AG09319 (cell line): ENCODE measurements at regions not wholly inside any gene's neighbourhood (a gene's known extent, or its start where the extent isn't known, plus 50 kb on each side); places are given as distances from the start of the nearest gene placed in this dataset.

ENCODE experiments used
- DNase-seq: peaks from one replicate; pipeline ENCODE4 v3.0.0-alpha.2; 2010; ENCODE audit warnings: low read depth; ENCODE audit errors: extremely low read depth
- TF ChIP-seq, protein P1 (sequence below): IDR thresholded peaks from 2 replicates; pipeline ENCODE4 v1.5.1; 2011; ENCODE audit warnings: low read depth, mild to moderate bottlenecking, inconsistent platforms, low read length, moderate library complexity

DNA sequence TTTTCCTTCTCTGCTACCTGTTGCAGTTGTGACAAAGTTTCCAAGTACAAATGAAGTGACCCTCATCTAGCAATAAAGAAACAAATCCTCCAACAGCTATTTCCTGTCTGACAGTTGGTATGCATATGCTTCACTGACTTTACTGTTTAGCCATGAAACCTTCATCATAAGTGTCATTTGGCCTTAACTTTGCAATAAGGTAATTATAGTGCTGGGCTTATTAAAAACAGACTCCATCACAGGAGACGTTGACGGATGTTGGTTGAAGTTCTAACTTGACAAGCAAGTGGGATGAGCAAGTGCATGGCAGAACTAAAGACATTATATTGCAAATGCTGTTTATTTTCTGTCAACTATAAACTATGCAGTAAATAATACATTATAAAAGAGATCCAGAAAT, 425.2 kb downstream of the RPS29 start:
- no peak for DNase-seq

DNA sequence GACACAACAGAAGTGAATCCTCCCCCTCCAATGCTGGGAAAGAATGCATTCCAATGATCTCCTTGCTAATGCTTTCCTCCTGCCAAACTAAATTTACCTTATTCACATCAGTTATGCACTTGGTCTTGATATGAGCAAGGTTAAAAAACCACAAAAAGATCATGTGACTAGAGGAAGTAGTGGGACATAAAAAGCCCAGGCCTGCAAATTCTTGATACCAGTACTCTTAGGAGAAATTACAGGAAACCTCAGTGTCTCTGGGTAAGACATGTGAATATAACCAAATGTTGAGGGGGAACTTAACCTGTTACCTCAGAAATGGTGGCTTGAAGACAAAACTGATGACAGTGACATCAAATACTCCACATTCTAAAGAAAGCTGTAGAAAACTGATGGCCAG, 427.1 kb downstream of the RPS29 start:
- no peak for DNase-seq
- TF ChIP-seq, protein P1, sequence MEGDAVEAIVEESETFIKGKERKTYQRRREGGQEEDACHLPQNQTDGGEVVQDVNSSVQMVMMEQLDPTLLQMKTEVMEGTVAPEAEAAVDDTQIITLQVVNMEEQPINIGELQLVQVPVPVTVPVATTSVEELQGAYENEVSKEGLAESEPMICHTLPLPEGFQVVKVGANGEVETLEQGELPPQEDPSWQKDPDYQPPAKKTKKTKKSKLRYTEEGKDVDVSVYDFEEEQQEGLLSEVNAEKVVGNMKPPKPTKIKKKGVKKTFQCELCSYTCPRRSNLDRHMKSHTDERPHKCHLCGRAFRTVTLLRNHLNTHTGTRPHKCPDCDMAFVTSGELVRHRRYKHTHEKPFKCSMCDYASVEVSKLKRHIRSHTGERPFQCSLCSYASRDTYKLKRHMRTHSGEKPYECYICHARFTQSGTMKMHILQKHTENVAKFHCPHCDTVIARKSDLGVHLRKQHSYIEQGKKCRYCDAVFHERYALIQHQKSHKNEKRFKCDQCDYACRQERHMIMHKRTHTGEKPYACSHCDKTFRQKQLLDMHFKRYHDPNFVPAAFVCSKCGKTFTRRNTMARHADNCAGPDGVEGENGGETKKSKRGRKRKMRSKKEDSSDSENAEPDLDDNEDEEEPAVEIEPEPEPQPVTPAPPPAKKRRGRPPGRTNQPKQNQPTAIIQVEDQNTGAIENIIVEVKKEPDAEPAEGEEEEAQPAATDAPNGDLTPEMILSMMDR = no peak

More for the DNA sequence above, 425.2 kb downstream of the RPS29 start:
- TF ChIP-seq, protein P1 = no peak

- no peak for DNase-seq
- TF ChIP-seq, protein P1 = no peak
Measured at GRCh38 chr14:49139593-49139992, 446.6 kb downstream of the RPS29 start.

DNA sequence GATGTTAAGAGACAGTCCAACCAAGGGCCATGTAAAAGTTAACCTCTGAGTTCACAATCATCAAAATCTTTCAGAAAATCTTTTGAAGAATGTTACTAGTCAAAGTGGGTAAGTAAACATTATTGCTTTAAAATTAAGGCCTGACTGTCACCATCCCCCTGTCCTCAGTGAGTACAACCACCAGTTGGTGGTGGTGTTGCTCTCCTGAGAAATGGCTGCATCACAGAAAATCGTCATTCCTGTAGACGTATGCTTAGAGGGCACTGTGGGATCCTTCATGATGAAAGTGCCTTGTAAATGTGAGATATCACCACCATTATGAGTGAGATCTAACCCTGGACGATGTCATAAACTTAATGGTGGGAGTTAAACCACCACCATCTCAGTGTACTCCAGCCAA, 451.2 kb downstream of the RPS29 start:
- no peak for DNase-seq
- TF ChIP-seq, protein P1 = no peak

- TF ChIP-seq, protein P1 = no peak
- DNase-seq = no peak
Measured at GRCh38 chr14:49121246-49121645, 464.9 kb downstream of the RPS29 start.

DNA sequence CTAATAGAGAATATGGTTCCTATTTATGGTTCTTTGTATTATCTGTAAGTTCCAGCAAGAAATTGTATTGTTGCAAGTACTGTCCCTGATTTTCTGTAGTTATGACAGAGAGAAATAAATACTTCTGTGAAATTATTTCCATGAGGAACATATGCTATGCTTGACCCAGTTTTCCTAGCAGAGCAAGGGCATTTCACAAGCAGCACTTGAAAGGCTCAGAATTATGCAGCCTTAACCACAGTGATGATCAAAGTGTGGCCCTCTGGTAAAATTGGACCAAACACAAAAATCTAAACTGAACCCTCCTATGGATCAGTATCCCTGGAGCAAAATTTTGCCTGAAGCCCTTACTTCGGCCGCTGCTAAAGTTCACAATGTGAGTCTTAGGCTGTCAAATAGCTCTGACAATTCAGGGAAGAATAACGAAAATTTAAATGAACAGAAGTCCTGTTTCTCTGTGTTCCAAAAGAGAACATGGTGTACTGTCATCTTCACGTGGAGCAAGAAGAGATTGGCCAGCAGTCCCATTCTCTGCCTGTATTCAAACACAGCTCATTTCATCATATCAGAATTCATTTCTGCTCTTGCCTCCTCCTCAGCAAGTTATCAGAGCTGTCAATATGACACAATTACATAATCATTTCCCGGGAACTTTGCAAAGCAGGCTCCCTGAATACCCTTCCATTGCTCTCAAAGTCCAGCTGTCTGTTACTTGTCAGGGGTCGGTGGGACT, 471.9 kb downstream of the RPS29 start:
- TF ChIP-seq, protein P1 = no peak
- no peak for DNase-seq

- TF ChIP-seq, protein P1 = no peak
- DNase-seq = no peak
Measured at GRCh38 chr14:49106741-49107667, 479.2 kb downstream of the RPS29 start.
